Activated naive CD8-positive, alpha-beta T cell treated with anti-CD3 and anti-CD28 coated beads, Interleukin-2, amount 50 U/mL, for 24 hours (primary cell): ENCODE measurements at regions not wholly inside any gene's neighbourhood (a gene's known extent, or its start where the extent isn't known, plus 50 kb on each side); places are given as distances from the start of the nearest gene placed in this dataset.

ENCODE experiments used
- ATAC-seq: fragments of 150-1000 bp; cut with Tn5 transposase; one replicate; pipeline ENCODE4 v1.10.0; 2021
- DNase-seq: peaks from one replicate; pipeline ENCODE4 v3.0.0; 2021
- H3K27ac Mint-ChIP-seq: one replicate; pipeline ENCODE4 v1.8.0; 2021; ENCODE audit warnings: mild to moderate bottlenecking, mixed read lengths
- H3K27me3 Mint-ChIP-seq: one replicate; pipeline ENCODE4 v1.8.0; 2021; ENCODE audit warnings: mixed read lengths
- H3K36me3 Mint-ChIP-seq: one replicate; pipeline ENCODE4 v1.8.0; 2021; ENCODE audit warnings: low read depth, mixed read lengths
- H3K4me1 Mint-ChIP-seq: one replicate; pipeline ENCODE4 v1.8.0; 2021; ENCODE audit warnings: mixed read lengths
- H3K4me3 Mint-ChIP-seq: one replicate; pipeline ENCODE4 v1.8.0; 2021; ENCODE audit warnings: mild to moderate bottlenecking, moderate library complexity, mixed read lengths
- H3K9me3 Mint-ChIP-seq: one replicate; pipeline ENCODE4 v1.8.0; 2021; ENCODE audit warnings: mixed read lengths

- H3K27ac Mint-ChIP-seq: no peak overlapping the region
- H3K27me3 Mint-ChIP-seq: peaks cover 4% of the 10 kb centered on the region
- H3K4me3 Mint-ChIP-seq: no peak overlapping the region
- H3K36me3 Mint-ChIP-seq: no peaks in the 10 kb centered on the region
- peaks cover 3% of the 10 kb centered on the region for H3K9me3 Mint-ChIP-seq
- ATAC-seq (no peak), DNase-seq (no peak)
- H3K4me1 Mint-ChIP-seq: no peaks in the 10 kb centered on the region
Observed at GRCh38 chr15:48049736-48050135, 71.1 kb upstream of the SLC24A5 start.

GRCh38 chr15:48052946-48053345, 67.8 kb upstream of the SLC24A5 start:
- Mint-ChIP-seq H3K9me3 (peaks cover 13% of the 10 kb centered on the region), H3K27me3 (peaks cover 6% of the 10 kb centered on the region), H3K27ac (no peak overlapping the region), H3K4me3 (no peak overlapping the region), H3K4me1 (no peaks in the 10 kb centered on the region), H3K36me3 (no peaks in the 10 kb centered on the region)
- no peak for DNase-seq
- no peak for ATAC-seq

GRCh38 chr15:48058371-48058770, 62.4 kb upstream of the SLC24A5 start:
- ATAC-seq (no peak), DNase-seq (no peak)
- H3K4me3 Mint-ChIP-seq: no peak overlapping the region
- H3K27me3 Mint-ChIP-seq: peaks cover 4% of the 10 kb centered on the region
- no peaks in the 10 kb centered on the region for H3K36me3 Mint-ChIP-seq
- H3K27ac Mint-ChIP-seq: no peak overlapping the region
- H3K9me3 Mint-ChIP-seq: peaks cover 13% of the 10 kb centered on the region
- H3K4me1 Mint-ChIP-seq: no peaks in the 10 kb centered on the region

GRCh38 chr15:48059791-48060190, 61.0 kb upstream of the SLC24A5 start:
- Mint-ChIP-seq H3K4me1 (no peaks in the 10 kb centered on the region), H3K9me3 (peaks cover 9% of the 10 kb centered on the region), H3K4me3 (no peak overlapping the region), H3K27ac (no peak overlapping the region), H3K27me3 (peaks cover 2% of the 10 kb centered on the region), H3K36me3 (no peaks in the 10 kb centered on the region)
- DNase-seq: no peak
- ATAC-seq: no peak

GRCh38 chr15:48060396-48060795, 60.4 kb upstream of the SLC24A5 start:
- Mint-ChIP-seq H3K36me3 (no peaks in the 10 kb centered on the region), H3K4me3 (no peak overlapping the region)
- no peak for DNase-seq

GRCh38 chr15:48061605-48062004, 59.2 kb upstream of the SLC24A5 start:
- no peaks in the 10 kb centered on the region for H3K9me3 Mint-ChIP-seq
- peaks cover 2% of the 10 kb centered on the region for H3K27me3 Mint-ChIP-seq
- ATAC-seq: no peak
- H3K36me3 Mint-ChIP-seq: no peaks in the 10 kb centered on the region
- no peak overlapping the region for H3K27ac Mint-ChIP-seq
- no peak for DNase-seq
- H3K4me3 Mint-ChIP-seq: no peak overlapping the region
- no peaks in the 10 kb centered on the region for H3K4me1 Mint-ChIP-seq

More at GRCh38 chr15:48060396-48060795, 60.4 kb upstream of the SLC24A5 start:
- Mint-ChIP-seq H3K9me3 (peaks cover 3% of the 10 kb centered on the region), H3K27ac (no peak overlapping the region), H3K27me3 (peaks cover 2% of the 10 kb centered on the region), H3K4me1 (no peaks in the 10 kb centered on the region)
- ATAC-seq: no peak

GRCh38 chr15:48062148-48062872, 58.5 kb upstream of the SLC24A5 start:
- no peak overlapping the region for H3K27ac Mint-ChIP-seq
- peaks cover under 1% of the 10 kb centered on the region for H3K27me3 Mint-ChIP-seq
- no peaks in the 10 kb centered on the region for H3K9me3 Mint-ChIP-seq
- no peak overlapping the region for H3K4me3 Mint-ChIP-seq
- no peak for ATAC-seq
- no peaks in the 10 kb centered on the region for H3K4me1 Mint-ChIP-seq
- DNase-seq: no peak
- no peaks in the 10 kb centered on the region for H3K36me3 Mint-ChIP-seq

GRCh38 chr15:48063411-48063985, 57.3 kb upstream of the SLC24A5 start:
- no peak for DNase-seq
- no peaks in the 10 kb centered on the region for H3K9me3 Mint-ChIP-seq
- no peak for ATAC-seq
- no peak overlapping the region for H3K27ac Mint-ChIP-seq
- H3K4me1 Mint-ChIP-seq: no peaks in the 10 kb centered on the region
- no peaks in the 10 kb centered on the region for H3K27me3 Mint-ChIP-seq
- H3K36me3 Mint-ChIP-seq: no peaks in the 10 kb centered on the region
- no peak overlapping the region for H3K4me3 Mint-ChIP-seq

GRCh38 chr15:48064421-48064820, 56.4 kb upstream of the SLC24A5 start:
- Mint-ChIP-seq H3K4me1 (no peaks in the 10 kb centered on the region), H3K27me3 (no peaks in the 10 kb centered on the region), H3K9me3 (no peaks in the 10 kb centered on the region), H3K27ac (no peak overlapping the region), H3K36me3 (no peaks in the 10 kb centered on the region), H3K4me3 (no peak overlapping the region)
- DNase-seq: no peak
- no peak for ATAC-seq

- H3K4me3 Mint-ChIP-seq: no peak overlapping the region
- peaks cover 1% of the 10 kb centered on the region for H3K27me3 Mint-ChIP-seq
- H3K4me1 Mint-ChIP-seq: no peaks in the 10 kb centered on the region
- no peak overlapping the region for H3K27ac Mint-ChIP-seq
- no peaks in the 10 kb centered on the region for H3K36me3 Mint-ChIP-seq
- no peaks in the 10 kb centered on the region for H3K9me3 Mint-ChIP-seq
- DNase-seq: no peak
- ATAC-seq: no peak
Observed at GRCh38 chr15:48066456-48066855, 54.3 kb upstream of the SLC24A5 start.
